B cell (primary cell): ENCODE measurements at regions not wholly inside any gene's neighbourhood (a gene's known extent, or its start where the extent isn't known, plus 50 kb on each side); places are given as distances from the start of the nearest gene placed in this dataset.

Source experiments
- EZH2 ChIP-seq: IDR thresholded peaks from 2 replicates; pipeline ENCODE4 v1.6.1; 2012; ENCODE audit warnings: borderline replicate concordance, low read depth, mild to moderate bottlenecking, moderate library complexity, low read length; ENCODE audit not compliant: insufficient read depth, poor library complexity, severe bottlenecking
- TF ChIP-seq, protein P1 (sequence below): fragments of 200-600 bp; IDR thresholded peaks from one replicate; pipeline ENCODE4 v1.8.0; 2022; ENCODE audit warnings: antibody characterized with exemption, mild to moderate bottlenecking

DNA sequence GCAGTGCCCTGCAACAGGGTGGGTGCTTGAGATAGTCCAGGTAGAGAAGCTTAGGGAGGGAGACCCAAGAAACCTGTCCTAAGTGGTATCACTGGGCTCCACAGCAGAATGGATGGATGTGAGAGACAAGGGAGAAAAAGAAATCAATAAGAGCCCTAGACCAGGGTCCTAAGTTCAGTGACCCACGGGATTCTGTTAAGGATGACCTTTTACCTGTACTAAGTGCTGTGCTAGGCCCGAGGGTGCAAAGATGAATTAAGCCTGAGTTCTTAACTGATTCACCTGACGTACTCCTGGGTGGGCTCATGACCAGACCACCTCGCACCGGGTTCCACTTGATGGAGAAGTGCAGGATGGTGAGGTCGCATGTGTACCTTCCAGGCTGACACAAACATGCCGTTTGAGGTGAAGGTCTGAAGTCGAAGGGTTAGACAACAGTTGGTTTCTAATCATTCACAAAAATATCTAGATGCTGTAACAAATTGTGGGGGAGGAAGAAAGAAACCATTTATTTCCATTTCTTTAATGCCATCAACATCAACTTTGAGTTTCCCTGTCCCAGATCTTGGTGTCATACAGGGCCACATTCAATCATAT, 166.5 kb downstream of the HERPUD2 start:
- TF ChIP-seq, protein P1, sequence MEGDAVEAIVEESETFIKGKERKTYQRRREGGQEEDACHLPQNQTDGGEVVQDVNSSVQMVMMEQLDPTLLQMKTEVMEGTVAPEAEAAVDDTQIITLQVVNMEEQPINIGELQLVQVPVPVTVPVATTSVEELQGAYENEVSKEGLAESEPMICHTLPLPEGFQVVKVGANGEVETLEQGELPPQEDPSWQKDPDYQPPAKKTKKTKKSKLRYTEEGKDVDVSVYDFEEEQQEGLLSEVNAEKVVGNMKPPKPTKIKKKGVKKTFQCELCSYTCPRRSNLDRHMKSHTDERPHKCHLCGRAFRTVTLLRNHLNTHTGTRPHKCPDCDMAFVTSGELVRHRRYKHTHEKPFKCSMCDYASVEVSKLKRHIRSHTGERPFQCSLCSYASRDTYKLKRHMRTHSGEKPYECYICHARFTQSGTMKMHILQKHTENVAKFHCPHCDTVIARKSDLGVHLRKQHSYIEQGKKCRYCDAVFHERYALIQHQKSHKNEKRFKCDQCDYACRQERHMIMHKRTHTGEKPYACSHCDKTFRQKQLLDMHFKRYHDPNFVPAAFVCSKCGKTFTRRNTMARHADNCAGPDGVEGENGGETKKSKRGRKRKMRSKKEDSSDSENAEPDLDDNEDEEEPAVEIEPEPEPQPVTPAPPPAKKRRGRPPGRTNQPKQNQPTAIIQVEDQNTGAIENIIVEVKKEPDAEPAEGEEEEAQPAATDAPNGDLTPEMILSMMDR, result no peak
- TF ChIP-seq EZH2, result no peak
